ENCODE measurements at regions not wholly inside any gene's neighbourhood (a gene's known extent, or its start where the extent isn't known, plus 50 kb on each side); places are given as distances from the start of the nearest gene placed in this dataset.

GRCh38 chr4:162878096-162878495 lies 288.6 kb downstream of the NAF1 start:
- DNase-seq = no peak
- intact Hi-C loops (cut with DNase I) = no loop called here

GRCh38 chr4:162874748-162875147 lies 291.9 kb downstream of the NAF1 start:
- no peak overlapping the region for H3K4me3 ChIP-seq
- no peaks in the 10 kb centered on the region for H3K27me3 ChIP-seq
- H3K9me3 ChIP-seq = no peaks in the 10 kb centered on the region
- no peak for TF ChIP-seq CTCF (IDR thresholded peaks at IDR 0.05)
- intact Hi-C loops (cut with DNase I) = no loop called here
- ATAC-seq = no peak
- no peak for DNase-seq
- no peak overlapping the region for H3K27ac ChIP-seq
- no peaks in the 10 kb centered on the region for H3K36me3 ChIP-seq
- no peaks in the 10 kb centered on the region for H3K4me1 ChIP-seq

More at GRCh38 chr4:162878096-162878495, 288.6 kb downstream of the NAF1 start:
- Histone ChIP-seq H3K27me3 (no peaks in the 10 kb centered on the region), H3K36me3 (no peaks in the 10 kb centered on the region), H3K27ac (no peak overlapping the region), H3K4me3 (no peak overlapping the region), H3K9me3 (no peaks in the 10 kb centered on the region), H3K4me1 (no peaks in the 10 kb centered on the region)
- no peak for ATAC-seq
- no peak for TF ChIP-seq CTCF (IDR thresholded peaks at IDR 0.05)

GRCh38 chr4:162871990-162872389 lies 294.7 kb downstream of the NAF1 start:
- no peaks in the 10 kb centered on the region for H3K9me3 ChIP-seq
- no peaks in the 10 kb centered on the region for H3K4me1 ChIP-seq
- TF ChIP-seq CTCF (IDR thresholded peaks at IDR 0.05) = no peak
- H3K4me3 ChIP-seq = no peak overlapping the region
- DNase-seq (no peak), ATAC-seq (no peak)
- no peaks in the 10 kb centered on the region for H3K36me3 ChIP-seq
- no peaks in the 10 kb centered on the region for H3K27me3 ChIP-seq
- intact Hi-C loops (cut with DNase I) = no loop called here
- H3K27ac ChIP-seq = no peak overlapping the region

- H3K4me1 ChIP-seq = no peaks in the 10 kb centered on the region
- ATAC-seq (no peak), DNase-seq (no peak)
- H3K27me3 ChIP-seq = no peaks in the 10 kb centered on the region
- H3K9me3 ChIP-seq = no peaks in the 10 kb centered on the region
- H3K36me3 ChIP-seq = no peaks in the 10 kb centered on the region
- no peak for TF ChIP-seq CTCF (IDR thresholded peaks at IDR 0.05)
- H3K4me3 ChIP-seq = no peak overlapping the region
- intact Hi-C loops (cut with DNase I) = no loop called here
- H3K27ac ChIP-seq = no peak overlapping the region
Measured at GRCh38 chr4:162869157-162869556, 297.5 kb downstream of the NAF1 start.

GRCh38 chr4:162866565-162866964 lies 300.1 kb downstream of the NAF1 start:
- Histone ChIP-seq H3K9me3 (no peaks in the 10 kb centered on the region), H3K4me1 (no peaks in the 10 kb centered on the region), H3K4me3 (no peak overlapping the region), H3K27me3 (no peaks in the 10 kb centered on the region), H3K36me3 (no peaks in the 10 kb centered on the region), H3K27ac (no peak overlapping the region)
- no peak for DNase-seq
- intact Hi-C loops (cut with DNase I) = no loop called here
- TF ChIP-seq CTCF (IDR thresholded peaks at IDR 0.05) = no peak
- no peak for ATAC-seq

Measured in left lung (tissue), 4 donors.